ENCODE measurements at regions not wholly inside any gene's neighbourhood (a gene's known extent, or its start where the extent isn't known, plus 50 kb on each side); places are given as distances from the start of the nearest gene placed in this dataset.
A peak's percentile ranks its signal among the peaks of the same experiment; 100 is the strongest.

DNA sequence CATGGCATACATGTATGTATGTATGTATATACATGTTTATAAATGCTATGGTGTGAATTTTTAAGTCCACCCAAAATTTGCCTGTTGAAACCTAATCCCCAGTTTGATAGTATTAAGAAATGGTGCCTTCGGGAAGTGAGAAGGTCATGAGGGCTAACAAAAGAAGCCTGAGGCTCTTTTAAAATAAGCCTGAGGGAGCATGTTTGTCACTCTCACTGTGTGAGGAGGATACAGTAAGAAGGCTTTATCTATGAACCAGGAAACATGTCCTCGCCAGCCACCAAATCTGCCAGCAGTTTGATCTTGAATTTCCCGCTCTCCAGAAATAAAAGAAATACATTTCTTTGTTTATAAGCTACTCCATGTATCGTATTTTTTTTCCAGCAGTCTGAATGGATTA, 163.0 kb upstream of the LINC00305 start:
- Histone ChIP-seq H3K27ac (ENCODE audit: low read length) (no peak overlapping the region), H3K36me3 (replicated peaks; ENCODE audit: insufficient read depth, low read length) (no peaks in the 10 kb centered on the region), H3K27me3 (replicated peaks; ENCODE audit: insufficient read depth, low read length) (no peaks in the 10 kb centered on the region), H3K4me2 (ENCODE audit: low read depth, low read length) (no peak overlapping the region), H3K9me3 (replicated peaks; ENCODE audit: insufficient read depth, low read length) (no peaks in the 10 kb centered on the region), H3K9ac (ENCODE audit: low read length) (no peak overlapping the region), H3K79me2 (ENCODE audit: low read length) (no peaks in the 10 kb centered on the region), H3K4me1 (ENCODE audit: low read length) (no peaks in the 10 kb centered on the region), H2AFZ (ENCODE audit: low read length) (no peak overlapping the region), H3F3A (ENCODE audit: insufficient read depth, low read length) (no peaks in the 10 kb centered on the region), H3K4me3 (ENCODE audit: low read length) (no peak overlapping the region), H4K20me1 (ENCODE audit: insufficient read depth, low read length) (no peaks in the 10 kb centered on the region), H3K9me2 (replicated peaks; ENCODE audit: insufficient read depth, low read length) (no peaks in the 10 kb centered on the region)
- TF ChIP-seq EZH2phosphoT487 (IDR thresholded peaks at IDR 0.05; ENCODE audit: low read length) (no peak), EZH2 (optimal IDR thresholded peaks at IDR 0.05; ENCODE audit: low read depth, low read length) (no peak)
- TF ChIP-seq, protein P1, sequence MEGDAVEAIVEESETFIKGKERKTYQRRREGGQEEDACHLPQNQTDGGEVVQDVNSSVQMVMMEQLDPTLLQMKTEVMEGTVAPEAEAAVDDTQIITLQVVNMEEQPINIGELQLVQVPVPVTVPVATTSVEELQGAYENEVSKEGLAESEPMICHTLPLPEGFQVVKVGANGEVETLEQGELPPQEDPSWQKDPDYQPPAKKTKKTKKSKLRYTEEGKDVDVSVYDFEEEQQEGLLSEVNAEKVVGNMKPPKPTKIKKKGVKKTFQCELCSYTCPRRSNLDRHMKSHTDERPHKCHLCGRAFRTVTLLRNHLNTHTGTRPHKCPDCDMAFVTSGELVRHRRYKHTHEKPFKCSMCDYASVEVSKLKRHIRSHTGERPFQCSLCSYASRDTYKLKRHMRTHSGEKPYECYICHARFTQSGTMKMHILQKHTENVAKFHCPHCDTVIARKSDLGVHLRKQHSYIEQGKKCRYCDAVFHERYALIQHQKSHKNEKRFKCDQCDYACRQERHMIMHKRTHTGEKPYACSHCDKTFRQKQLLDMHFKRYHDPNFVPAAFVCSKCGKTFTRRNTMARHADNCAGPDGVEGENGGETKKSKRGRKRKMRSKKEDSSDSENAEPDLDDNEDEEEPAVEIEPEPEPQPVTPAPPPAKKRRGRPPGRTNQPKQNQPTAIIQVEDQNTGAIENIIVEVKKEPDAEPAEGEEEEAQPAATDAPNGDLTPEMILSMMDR (IDR thresholded peaks at IDR 0.05; ENCODE audit: low read length), result no peak
- DNase-seq, result no peak

DNA sequence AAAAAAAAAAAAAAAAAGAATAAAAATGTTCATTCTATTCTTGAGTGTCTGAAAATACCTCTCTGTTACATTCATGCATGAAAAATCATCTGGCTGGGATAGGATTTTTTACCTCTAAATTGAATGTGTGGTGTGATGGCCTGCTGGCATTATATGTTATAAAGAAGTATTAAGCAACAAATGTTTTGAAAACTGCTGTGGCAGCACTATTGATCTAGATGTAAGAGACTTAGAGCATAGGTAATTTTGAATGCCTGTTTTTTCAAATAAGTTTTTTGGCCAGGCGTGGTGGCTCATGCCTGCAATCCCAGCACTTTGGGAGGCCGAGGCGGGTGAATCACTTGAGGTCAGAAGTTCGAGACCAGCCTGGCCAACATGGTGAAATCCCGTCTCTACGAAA, 147.0 kb upstream of the LINC00305 start:
- H3K9me2 ChIP-seq (replicated peaks; ENCODE audit: insufficient read depth, low read length), result no peaks in the 10 kb centered on the region
- H3K27ac ChIP-seq (ENCODE audit: low read length), result no peak overlapping the region
- no peak overlapping the region for H3K4me2 ChIP-seq (ENCODE audit: low read depth, low read length)
- H3K4me3 ChIP-seq (ENCODE audit: low read length), result no peak overlapping the region
- H3K79me2 ChIP-seq (ENCODE audit: low read length), result no peaks in the 10 kb centered on the region
- H3F3A ChIP-seq (ENCODE audit: insufficient read depth, low read length), result no peaks in the 10 kb centered on the region
- no peak overlapping the region for H2AFZ ChIP-seq (ENCODE audit: low read length)
- no peaks in the 10 kb centered on the region for H3K4me1 ChIP-seq (ENCODE audit: low read length)
- H3K36me3 ChIP-seq (replicated peaks; ENCODE audit: insufficient read depth, low read length), result no peaks in the 10 kb centered on the region
- DNase-seq, result no peak
- no peaks in the 10 kb centered on the region for H3K9me3 ChIP-seq (replicated peaks; ENCODE audit: insufficient read depth, low read length)
- TF ChIP-seq, protein P1 (IDR thresholded peaks at IDR 0.05; ENCODE audit: low read length), result no peak
- TF ChIP-seq EZH2 (optimal IDR thresholded peaks at IDR 0.05; ENCODE audit: low read depth, low read length) (no peak), EZH2phosphoT487 (IDR thresholded peaks at IDR 0.05; ENCODE audit: low read length) (no peak)
- H3K9ac ChIP-seq (ENCODE audit: low read length), result no peak overlapping the region
- H3K27me3 ChIP-seq (replicated peaks; ENCODE audit: insufficient read depth, low read length), result no peaks in the 10 kb centered on the region
- H4K20me1 ChIP-seq (ENCODE audit: insufficient read depth, low read length), result no peaks in the 10 kb centered on the region

DNA sequence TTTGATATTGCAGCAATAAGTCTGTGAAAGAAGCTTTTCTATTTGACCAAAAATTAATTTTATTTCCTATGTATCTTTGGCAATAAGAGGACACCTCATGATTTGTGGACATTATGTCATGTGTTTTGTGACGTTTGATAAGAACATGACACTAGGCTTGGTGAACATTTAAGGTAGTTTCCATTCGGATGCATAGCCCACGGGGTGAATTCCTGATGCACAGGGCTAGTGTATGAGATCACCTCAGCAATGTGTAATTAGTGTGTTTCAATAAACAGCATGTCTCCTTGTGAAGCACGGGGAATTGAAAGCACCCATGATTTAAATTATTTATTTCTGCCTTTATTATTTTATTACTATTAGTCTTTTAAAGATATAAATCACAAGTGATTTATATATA, 146.1 kb upstream of the LINC00305 start:
- no peak overlapping the region; the same call in 1 of the 2 replicates for H3K4me3 ChIP-seq (ENCODE audit: low read length)
- TF ChIP-seq EZH2 (optimal IDR thresholded peaks at IDR 0.05; ENCODE audit: low read depth, low read length), result no peak
- TF ChIP-seq, protein P1 (IDR thresholded peaks at IDR 0.05; ENCODE audit: low read length), result no peak
- no peak for TF ChIP-seq EZH2phosphoT487 (IDR thresholded peaks at IDR 0.05; ENCODE audit: low read length)
- H3K79me2 ChIP-seq (ENCODE audit: low read length), result no peaks in the 10 kb centered on the region
- no peaks in the 10 kb centered on the region for H3K9me2 ChIP-seq (replicated peaks; ENCODE audit: insufficient read depth, low read length)
- DNase-seq, result peak; percentile 37
- no peaks in the 10 kb centered on the region for H3K4me1 ChIP-seq (ENCODE audit: low read length)
- H3K27me3 ChIP-seq (replicated peaks; ENCODE audit: insufficient read depth, low read length), result no peaks in the 10 kb centered on the region
- no peaks in the 10 kb centered on the region for H4K20me1 ChIP-seq (ENCODE audit: insufficient read depth, low read length)
- H3K9me3 ChIP-seq (replicated peaks; ENCODE audit: insufficient read depth, low read length), result no peaks in the 10 kb centered on the region
- H3K27ac ChIP-seq (ENCODE audit: low read length), result no peak overlapping the region
- H3F3A ChIP-seq (ENCODE audit: insufficient read depth, low read length), result no peaks in the 10 kb centered on the region
- H3K9ac ChIP-seq (ENCODE audit: low read length), result no peak overlapping the region
- no peak overlapping the region for H2AFZ ChIP-seq (ENCODE audit: low read length)
- no peaks in the 10 kb centered on the region for H3K36me3 ChIP-seq (replicated peaks; ENCODE audit: insufficient read depth, low read length)
- peak overlapping the region; percentile 1 for H3K4me2 ChIP-seq (ENCODE audit: low read depth, low read length)

Data from MM.1S (cell line).